ENCODE measurements at regions not wholly inside any gene's neighbourhood (a gene's known extent, or its start where the extent isn't known, plus 50 kb on each side); places are given as distances from the start of the nearest gene placed in this dataset.

DNA sequence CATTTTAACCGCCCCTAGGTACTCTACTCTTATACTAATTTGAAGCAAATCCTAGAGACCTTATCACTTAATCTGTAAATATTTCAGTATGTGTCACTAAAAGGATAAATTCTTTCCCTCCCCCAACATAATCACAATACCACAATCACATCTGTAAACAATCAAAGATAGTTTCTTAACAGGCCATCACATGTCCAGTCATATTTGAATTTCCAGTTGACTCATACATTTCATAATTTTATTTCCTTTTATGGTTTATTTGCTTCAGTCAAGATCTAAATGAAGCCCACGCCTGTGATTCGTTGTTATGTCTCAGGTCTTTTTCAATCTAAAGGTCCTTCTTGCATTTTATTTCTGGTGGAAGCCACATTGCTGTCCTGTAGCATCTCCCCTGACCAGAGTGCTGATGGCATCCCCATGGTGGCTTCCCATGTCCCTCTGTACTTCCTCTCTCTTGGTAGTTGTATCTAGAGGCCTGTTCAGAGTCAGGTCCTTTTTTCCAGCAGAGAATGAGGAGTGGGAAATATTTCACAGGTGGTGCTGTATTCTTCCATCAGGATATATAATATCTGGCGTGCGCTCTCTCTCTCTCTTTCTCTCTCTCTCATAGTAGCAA is 128.6 kb upstream of the SLC22A23 start:
- H3K9me3 ChIP-seq (ENCODE audit: control insufficient read depth, insufficient read depth, low read length), result peaks cover 2% of the 10 kb centered on the region; the same call in 1 of the 2 replicates
- H3K27me3 ChIP-seq (ENCODE audit: control insufficient read depth, insufficient read depth, low read length), result no peaks in the 10 kb centered on the region
- DNase-seq (ENCODE audit: low read depth, low spot score), result peak; percentile 24
- ChIA-PET CTCF (no interaction called here), POLR2A (no interaction called here)
- no peak overlapping the region for H3K27ac ChIP-seq (ENCODE audit: low read depth, low read length)
- no peak overlapping the region for H3K4me3 ChIP-seq (ENCODE audit: low read depth, low read length)
- TF ChIP-seq, protein P1, sequence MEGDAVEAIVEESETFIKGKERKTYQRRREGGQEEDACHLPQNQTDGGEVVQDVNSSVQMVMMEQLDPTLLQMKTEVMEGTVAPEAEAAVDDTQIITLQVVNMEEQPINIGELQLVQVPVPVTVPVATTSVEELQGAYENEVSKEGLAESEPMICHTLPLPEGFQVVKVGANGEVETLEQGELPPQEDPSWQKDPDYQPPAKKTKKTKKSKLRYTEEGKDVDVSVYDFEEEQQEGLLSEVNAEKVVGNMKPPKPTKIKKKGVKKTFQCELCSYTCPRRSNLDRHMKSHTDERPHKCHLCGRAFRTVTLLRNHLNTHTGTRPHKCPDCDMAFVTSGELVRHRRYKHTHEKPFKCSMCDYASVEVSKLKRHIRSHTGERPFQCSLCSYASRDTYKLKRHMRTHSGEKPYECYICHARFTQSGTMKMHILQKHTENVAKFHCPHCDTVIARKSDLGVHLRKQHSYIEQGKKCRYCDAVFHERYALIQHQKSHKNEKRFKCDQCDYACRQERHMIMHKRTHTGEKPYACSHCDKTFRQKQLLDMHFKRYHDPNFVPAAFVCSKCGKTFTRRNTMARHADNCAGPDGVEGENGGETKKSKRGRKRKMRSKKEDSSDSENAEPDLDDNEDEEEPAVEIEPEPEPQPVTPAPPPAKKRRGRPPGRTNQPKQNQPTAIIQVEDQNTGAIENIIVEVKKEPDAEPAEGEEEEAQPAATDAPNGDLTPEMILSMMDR (IDR thresholded peaks at IDR 0.05; ENCODE audit: low read depth, low read length), result no peak

DNA sequence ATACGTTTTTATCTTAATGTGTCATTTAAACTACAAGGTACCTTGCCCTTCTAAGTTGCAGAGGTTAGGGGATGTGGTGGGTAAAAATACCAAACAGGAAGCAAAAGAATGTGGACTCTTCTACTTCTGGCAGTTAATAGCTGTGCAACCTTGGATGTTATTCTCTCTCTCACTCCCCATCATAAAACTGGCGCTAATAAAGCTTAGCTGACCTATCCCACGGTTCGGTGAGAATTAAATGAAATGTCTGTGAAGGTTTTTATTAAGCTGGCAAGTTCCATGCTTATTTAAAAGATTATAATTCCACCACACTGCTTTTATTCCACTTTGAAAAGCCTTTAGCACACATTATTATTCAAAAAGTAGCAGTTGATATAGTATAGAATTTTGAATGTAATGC is 127.8 kb upstream of the SLC22A23 start:
- no peak overlapping the region for H3K4me3 ChIP-seq (ENCODE audit: low read depth, low read length)
- H3K27ac ChIP-seq (ENCODE audit: low read depth, low read length), result no peak overlapping the region
- H3K9me3 ChIP-seq (ENCODE audit: control insufficient read depth, insufficient read depth, low read length), result peaks cover 2% of the 10 kb centered on the region; the same call in 1 of the 2 replicates
- DNase-seq (ENCODE audit: low read depth, low spot score), result no peak
- peaks cover 2% of the 10 kb centered on the region for H3K27me3 ChIP-seq (ENCODE audit: control insufficient read depth, insufficient read depth, low read length)
- ChIA-PET POLR2A (no interaction called here), CTCF (no interaction called here)
- TF ChIP-seq, protein P1 (IDR thresholded peaks at IDR 0.05; ENCODE audit: low read depth, low read length), result no peak

DNA sequence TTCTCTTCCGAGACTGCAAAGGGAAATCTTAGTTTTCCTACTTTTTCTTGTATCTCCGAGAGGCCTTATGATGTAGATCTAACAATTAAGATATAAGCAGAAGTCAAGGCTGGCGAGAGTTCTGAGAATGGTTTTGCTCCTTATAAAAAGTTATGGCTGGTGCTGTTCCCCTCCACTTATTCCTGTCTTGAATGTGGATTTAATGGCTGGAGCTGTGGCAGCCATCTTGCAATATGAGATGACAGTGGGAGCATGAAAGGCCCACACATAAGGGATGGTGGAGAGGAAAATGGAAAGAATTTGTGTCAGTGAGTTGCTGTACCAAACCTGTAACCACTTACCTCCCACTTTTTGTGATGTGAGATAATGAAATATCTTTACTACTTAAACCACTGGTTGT is 124.6 kb upstream of the SLC22A23 start:
- Histone ChIP-seq H3K9me3 (ENCODE audit: control insufficient read depth, insufficient read depth, low read length) (no peaks in the 10 kb centered on the region; the same call in 1 of the 2 replicates), H3K27ac (ENCODE audit: low read depth, low read length) (no peak overlapping the region), H3K4me3 (ENCODE audit: low read depth, low read length) (no peak overlapping the region), H3K27me3 (ENCODE audit: control insufficient read depth, insufficient read depth, low read length) (peaks cover 19% of the 10 kb centered on the region)
- POLR2A ChIA-PET, result no interaction called here
- TF ChIP-seq, protein P1 (IDR thresholded peaks at IDR 0.05; ENCODE audit: low read depth, low read length), result no peak
- no peak for DNase-seq (ENCODE audit: low read depth, low spot score)
- CTCF ChIA-PET, result no interaction called here

DNA sequence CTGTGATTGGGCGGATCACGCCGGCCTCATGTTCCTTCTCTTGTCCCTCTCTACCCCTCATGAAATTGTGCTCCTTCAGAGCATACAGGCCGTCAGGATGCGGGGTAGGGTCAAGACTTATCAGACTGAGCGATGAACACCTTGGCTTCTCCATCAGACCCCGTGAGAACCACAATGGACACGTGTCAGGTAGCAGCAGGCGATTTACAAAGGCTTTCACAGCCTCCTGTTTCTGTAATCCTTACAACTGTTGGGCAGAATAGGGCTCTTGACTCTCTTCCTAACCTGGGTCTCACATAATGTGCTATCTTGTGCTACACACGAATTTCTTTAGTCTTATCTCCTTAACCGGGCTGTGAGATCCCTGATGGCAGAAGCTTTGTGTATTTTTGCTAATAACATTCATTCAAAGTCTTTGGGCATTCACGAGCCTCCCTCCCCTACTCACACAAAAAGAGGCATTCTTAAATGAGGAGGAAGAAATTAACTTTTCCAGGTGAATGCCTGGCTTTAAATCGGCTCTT is 122.9 kb upstream of the SLC22A23 start:
- ChIA-PET POLR2A (no interaction called here), CTCF (no interaction called here)
- TF ChIP-seq, protein P1 (IDR thresholded peaks at IDR 0.05; ENCODE audit: low read depth, low read length), result no peak
- H3K27ac ChIP-seq (ENCODE audit: low read depth, low read length), result no peak overlapping the region
- peaks cover 28% of the 10 kb centered on the region for H3K27me3 ChIP-seq (ENCODE audit: control insufficient read depth, insufficient read depth, low read length)
- no peaks in the 10 kb centered on the region; the same call in 1 of the 2 replicates for H3K9me3 ChIP-seq (ENCODE audit: control insufficient read depth, insufficient read depth, low read length)
- DNase-seq (ENCODE audit: low read depth, low spot score), result no peak
- no peak overlapping the region for H3K4me3 ChIP-seq (ENCODE audit: low read depth, low read length)

DNA sequence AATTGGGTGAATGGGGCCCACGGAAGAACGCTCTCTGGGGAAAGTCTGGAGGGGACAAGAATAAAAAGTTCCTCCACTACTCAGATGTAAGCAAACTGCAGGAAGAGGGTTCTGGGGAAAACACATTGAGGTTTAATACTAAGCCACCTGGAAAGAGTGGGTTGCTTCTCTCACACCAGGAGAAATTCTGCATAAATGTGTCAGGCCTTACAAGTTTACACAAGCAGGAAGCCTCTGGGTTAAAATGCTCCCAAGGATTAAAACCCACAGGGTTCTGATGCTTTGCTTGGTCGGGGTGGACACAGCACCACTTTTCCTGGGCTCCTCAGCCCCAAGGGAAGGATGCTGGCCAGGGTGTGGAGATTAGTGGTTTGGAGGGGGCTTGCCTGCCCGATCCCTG is 122.1 kb upstream of the SLC22A23 start:
- ChIA-PET POLR2A (no interaction called here), CTCF (no interaction called here)
- no peak overlapping the region for H3K27ac ChIP-seq (ENCODE audit: low read depth, low read length)
- no peaks in the 10 kb centered on the region; the same call in 1 of the 2 replicates for H3K9me3 ChIP-seq (ENCODE audit: control insufficient read depth, insufficient read depth, low read length)
- TF ChIP-seq, protein P1 (IDR thresholded peaks at IDR 0.05; ENCODE audit: low read depth, low read length), result no peak
- H3K4me3 ChIP-seq (ENCODE audit: low read depth, low read length), result no peak overlapping the region
- DNase-seq (ENCODE audit: low read depth, low spot score), result no peak
- H3K27me3 ChIP-seq (ENCODE audit: control insufficient read depth, insufficient read depth, low read length), result peaks cover 30% of the 10 kb centered on the region

Data from AG04450 (cell line).